ENCODE measurements at regions not wholly inside any gene's neighbourhood (a gene's known extent, or its start where the extent isn't known, plus 50 kb on each side); places are given as distances from the start of the nearest gene placed in this dataset.

GRCh38 chr12:76704693-76705092 lies 59.2 kb upstream of the ZDHHC17 start (continued):
- TF ChIP-seq CHD7 (IDR thresholded peaks at IDR 0.05; ENCODE audit: insufficient replicate concordance, low read length) (no peak), FOSL1 (IDR thresholded peaks at IDR 0.05; ENCODE audit: insufficient read depth, low read depth, low read length) (no peak), CHD1 (IDR thresholded peaks at IDR 0.05; ENCODE audit: low read depth, low read length) (no peak), CTCF (IDR thresholded peaks at IDR 0.05; ENCODE audit: control extremely low read depth in 1 of 3, insufficient read depth in 1 of 3, low read depth in 1 of 3, low read length in 3 of 3) (no peak), CREB1 (IDR thresholded peaks at IDR 0.05) (no peak), CBX8 (IDR thresholded peaks at IDR 0.05; ENCODE audit: borderline replicate concordance, low read depth, low read length) (no peak), RAD21 (IDR thresholded peaks at IDR 0.05 in 1 of 2, conservative IDR thresholded peaks at IDR 0.05 in 1 of 2; ENCODE audit: low read depth in 2 of 2, low read length in 2 of 2) (no peak), ZNF274 (IDR thresholded peaks at IDR 0.05; ENCODE audit: borderline replicate concordance, extremely low read depth, low read length) (no peak), POU5F1 (IDR thresholded peaks at IDR 0.05; ENCODE audit: low read depth, low read length) (no peak)

Measured in H1 (cell line).